BLaER1 (cell line): ENCODE measurements at regions not wholly inside any gene's neighbourhood (a gene's known extent, or its start where the extent isn't known, plus 50 kb on each side); places are given as distances from the start of the nearest gene placed in this dataset.
"Not testable (repeated sequence)": the region's sequence is repeated elsewhere in the genome, so short reads cannot be mapped to it uniquely, and the experiment has no call there.

Experiments used
- H3K27ac ChIP-seq: shearing (Covaris generic); formaldehyde crosslinking; 2 replicates; pipeline ENCODE4 v1.8.1; 2022
- H3K27me3 ChIP-seq: shearing (Covaris generic); formaldehyde crosslinking; 2 replicates; pipeline ENCODE4 v1.8.1; 2022
- H3K36me3 ChIP-seq: shearing (Covaris generic); formaldehyde crosslinking; 2 replicates; pipeline ENCODE4 v1.8.1; 2022
- H3K4me1 ChIP-seq: shearing (Covaris generic); formaldehyde crosslinking; 2 replicates; pipeline ENCODE4 v1.8.1; 2022
- H3K4me2 ChIP-seq: shearing (Covaris generic); formaldehyde crosslinking; 2 replicates; pipeline ENCODE4 v1.8.1; 2022
- H3K4me3 ChIP-seq: shearing (Covaris generic); formaldehyde crosslinking; 2 replicates; pipeline ENCODE4 v1.8.1; 2022
- H3K9ac ChIP-seq: shearing (Covaris generic); formaldehyde crosslinking; 2 replicates; pipeline ENCODE4 v1.8.1; 2022
- H3K9me3 ChIP-seq: shearing (Covaris generic); formaldehyde crosslinking; 2 replicates; pipeline ENCODE4 v1.8.1; 2022
- H4K20me1 ChIP-seq: shearing (Covaris generic); formaldehyde crosslinking; 2 replicates; pipeline ENCODE4 v1.8.1; 2022
- Cebpa-rat ChIP-seq: shearing (Covaris generic); IDR thresholded peaks from 2 replicates; pipeline ENCODE4 v1.8.1; 2022

GRCh38 chr18:43341014-43341413 lies 63.7 kb upstream of the SYT4 start:
- Histone ChIP-seq H4K20me1 (no peaks in the 10 kb centered on the region), H3K27me3 (no peaks in the 10 kb centered on the region), H3K9me3 (no peaks in the 10 kb centered on the region), H3K27ac (no peak overlapping the region), H3K4me3 (no peak overlapping the region), H3K4me2 (no peak overlapping the region), H3K4me1 (no peaks in the 10 kb centered on the region), H3K9ac (no peak overlapping the region), H3K36me3 (no peaks in the 10 kb centered on the region)
- TF ChIP-seq Cebpa-rat: no peak

- H3K27ac ChIP-seq: no peak overlapping the region
- H3K36me3 ChIP-seq: no peaks in the 10 kb centered on the region
- no peak overlapping the region for H3K4me3 ChIP-seq
- H3K9ac ChIP-seq: no peak overlapping the region
- no peak overlapping the region for H3K4me2 ChIP-seq
- no peaks in the 10 kb centered on the region for H4K20me1 ChIP-seq
- H3K9me3 ChIP-seq: no peaks in the 10 kb centered on the region
- no peak for TF ChIP-seq Cebpa-rat
- H3K4me1 ChIP-seq: no peaks in the 10 kb centered on the region
- H3K27me3 ChIP-seq: no peaks in the 10 kb centered on the region
These were observed 72.9 kb upstream of the SYT4 start for GRCh38 chr18:43350176-43350575.

- no peaks in the 10 kb centered on the region for H3K9me3 ChIP-seq
- H3K9ac ChIP-seq: no peak overlapping the region
These were observed 87.2 kb upstream of the SYT4 start for GRCh38 chr18:43364535-43364934.

GRCh38 chr18:43367895-43368294 lies 90.6 kb upstream of the SYT4 start:
- Histone ChIP-seq H3K4me2 (no peak overlapping the region), H3K36me3 (no peaks in the 10 kb centered on the region), H3K27ac (no peak overlapping the region), H4K20me1 (no peaks in the 10 kb centered on the region), H3K4me1 (no peaks in the 10 kb centered on the region), H3K9me3 (no peaks in the 10 kb centered on the region), H3K9ac (no peak overlapping the region), H3K27me3 (no peaks in the 10 kb centered on the region), H3K4me3 (no peak overlapping the region)
- TF ChIP-seq Cebpa-rat: no peak

More at GRCh38 chr18:43364535-43364934, 87.2 kb upstream of the SYT4 start:
- Histone ChIP-seq H3K4me2 (no peak overlapping the region), H3K27ac (no peak overlapping the region), H3K36me3 (no peaks in the 10 kb centered on the region), H3K4me1 (no peaks in the 10 kb centered on the region), H3K4me3 (no peak overlapping the region), H4K20me1 (no peaks in the 10 kb centered on the region), H3K27me3 (no peaks in the 10 kb centered on the region)
- TF ChIP-seq Cebpa-rat: no peak

- not testable (repeated sequence) for H4K20me1 ChIP-seq, H3K27me3 ChIP-seq, H3K4me1 ChIP-seq, H3K9me3 ChIP-seq, H3K27ac ChIP-seq, H3K36me3 ChIP-seq, H3K4me3 ChIP-seq, H3K4me2 ChIP-seq, H3K9ac ChIP-seq
These were observed 92.0 kb upstream of the SYT4 start for GRCh38 chr18:43369311-43369710.

GRCh38 chr18:43372773-43373172 lies 95.5 kb upstream of the SYT4 start:
- H3K9me3 ChIP-seq: no peaks in the 10 kb centered on the region
- no peaks in the 10 kb centered on the region for H3K27me3 ChIP-seq
- no peak overlapping the region for H3K9ac ChIP-seq
- TF ChIP-seq Cebpa-rat: no peak
- H3K27ac ChIP-seq: no peak overlapping the region
- no peaks in the 10 kb centered on the region for H3K4me1 ChIP-seq
- no peaks in the 10 kb centered on the region for H3K36me3 ChIP-seq
- H4K20me1 ChIP-seq: no peaks in the 10 kb centered on the region
- no peak overlapping the region for H3K4me3 ChIP-seq
- H3K4me2 ChIP-seq: no peak overlapping the region

- no peak overlapping the region for H3K9ac ChIP-seq
- H3K27ac ChIP-seq: no peak overlapping the region
- H3K4me3 ChIP-seq: no peak overlapping the region
- no peaks in the 10 kb centered on the region for H3K9me3 ChIP-seq
- H3K4me2 ChIP-seq: no peak overlapping the region
- TF ChIP-seq Cebpa-rat: no peak
- H4K20me1 ChIP-seq: no peaks in the 10 kb centered on the region
- no peaks in the 10 kb centered on the region for H3K36me3 ChIP-seq
- H3K27me3 ChIP-seq: no peaks in the 10 kb centered on the region
- H3K4me1 ChIP-seq: no peaks in the 10 kb centered on the region
These were observed 102.9 kb upstream of the SYT4 start for GRCh38 chr18:43380104-43380672.

- Histone ChIP-seq H3K9me3 (no peaks in the 10 kb centered on the region), H3K4me2 (no peak overlapping the region), H3K9ac (no peak overlapping the region), H3K4me1 (no peaks in the 10 kb centered on the region), H4K20me1 (no peaks in the 10 kb centered on the region), H3K36me3 (no peaks in the 10 kb centered on the region), H3K4me3 (no peak overlapping the region), H3K27ac (no peak overlapping the region), H3K27me3 (no peaks in the 10 kb centered on the region)
- TF ChIP-seq Cebpa-rat: no peak
These were observed 105.5 kb upstream of the SYT4 start for GRCh38 chr18:43382641-43383403.

- H3K4me1 ChIP-seq: no peaks in the 10 kb centered on the region
- H3K27me3 ChIP-seq: no peaks in the 10 kb centered on the region
- TF ChIP-seq Cebpa-rat: no peak
- no peak overlapping the region for H3K9ac ChIP-seq
- no peaks in the 10 kb centered on the region for H4K20me1 ChIP-seq
- no peak overlapping the region for H3K27ac ChIP-seq
- no peaks in the 10 kb centered on the region for H3K9me3 ChIP-seq
- H3K36me3 ChIP-seq: no peaks in the 10 kb centered on the region
- H3K4me3 ChIP-seq: no peak overlapping the region
- H3K4me2 ChIP-seq: no peak overlapping the region
These were observed 111.9 kb upstream of the SYT4 start for GRCh38 chr18:43389163-43389562.

- H3K9ac ChIP-seq: no peak overlapping the region
- H3K9me3 ChIP-seq: no peaks in the 10 kb centered on the region
- no peaks in the 10 kb centered on the region for H3K4me1 ChIP-seq
- no peaks in the 10 kb centered on the region for H3K27me3 ChIP-seq
- H3K36me3 ChIP-seq: no peaks in the 10 kb centered on the region
- H3K4me2 ChIP-seq: no peak overlapping the region
- H3K4me3 ChIP-seq: no peak overlapping the region
- TF ChIP-seq Cebpa-rat: no peak
- no peaks in the 10 kb centered on the region for H4K20me1 ChIP-seq
- no peak overlapping the region for H3K27ac ChIP-seq
These were observed 114.9 kb upstream of the SYT4 start for GRCh38 chr18:43392168-43392567.
